GM21717 (cell line): ENCODE measurements at regions not wholly inside any gene's neighbourhood (a gene's known extent, or its start where the extent isn't known, plus 50 kb on each side); places are given as distances from the start of the nearest gene placed in this dataset.

Experiments
- ATAC-seq: cut with Tn5 transposase; IDR thresholded peaks from one replicate; pipeline ENCODE4 v1.9.1; 2021; ENCODE audit warnings: mild to moderate bottlenecking, moderate library complexity; ENCODE audit not compliant: unreplicated experiment

DNA sequence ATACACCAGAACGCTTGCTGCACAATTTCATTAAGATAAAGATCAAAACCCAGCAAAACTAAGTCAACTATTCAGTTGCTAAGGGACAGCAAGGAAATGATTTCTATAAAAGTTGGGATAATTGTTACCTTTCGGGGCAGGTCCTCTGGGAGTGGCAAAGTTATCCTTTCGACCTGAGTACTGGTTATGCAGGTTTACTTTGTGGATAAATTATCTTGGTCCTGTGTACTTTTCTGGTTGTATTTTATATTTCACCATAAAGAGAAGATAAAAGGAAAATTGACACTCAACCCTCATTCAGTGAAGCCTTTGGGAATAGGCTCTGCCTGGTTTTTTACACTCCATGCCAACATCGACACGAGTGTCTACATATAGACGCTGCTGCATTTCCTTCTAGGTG lies 146.5 kb downstream of the SYK start:
- no peak for ATAC-seq

DNA sequence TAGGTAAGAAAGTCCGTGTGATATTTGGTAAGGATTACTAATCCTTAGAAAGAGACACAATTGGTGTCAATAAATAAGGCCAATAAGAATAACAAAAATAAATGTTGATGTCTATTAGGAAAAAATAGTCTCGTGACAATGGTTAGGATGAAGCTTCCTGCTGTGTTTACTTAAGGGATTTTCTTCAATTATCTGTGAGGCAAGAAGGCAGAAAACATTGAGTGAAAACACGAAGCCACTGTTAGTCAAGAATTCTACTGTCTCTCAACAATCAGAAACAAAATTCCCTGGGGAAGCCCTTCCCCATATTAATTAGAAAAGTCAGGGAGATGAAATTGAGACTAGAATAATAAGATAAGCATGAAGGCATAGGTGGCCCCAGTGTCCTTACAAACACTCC lies 149.0 kb downstream of the SYK start:
- no peak for ATAC-seq

DNA sequence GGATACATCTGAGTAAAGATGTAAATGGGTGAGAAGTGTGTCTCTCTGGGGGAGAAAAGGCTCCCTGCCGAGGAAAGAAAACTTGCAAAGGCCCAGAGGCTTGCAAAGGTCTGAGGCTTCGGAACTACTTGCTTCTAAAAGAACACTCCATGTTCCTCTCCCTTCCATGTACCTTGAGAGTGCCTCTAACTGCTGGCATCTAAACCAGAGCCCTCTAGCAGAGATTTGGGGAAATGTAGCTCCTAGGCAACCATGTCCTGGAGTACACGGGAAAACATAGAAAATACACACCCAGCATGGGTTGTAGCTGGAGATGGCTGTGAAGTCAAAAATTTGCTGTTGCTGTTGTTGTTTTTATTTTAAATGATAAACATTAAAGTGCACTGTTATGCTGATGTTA lies 151.6 kb downstream of the SYK start:
- ATAC-seq, result no peak

DNA sequence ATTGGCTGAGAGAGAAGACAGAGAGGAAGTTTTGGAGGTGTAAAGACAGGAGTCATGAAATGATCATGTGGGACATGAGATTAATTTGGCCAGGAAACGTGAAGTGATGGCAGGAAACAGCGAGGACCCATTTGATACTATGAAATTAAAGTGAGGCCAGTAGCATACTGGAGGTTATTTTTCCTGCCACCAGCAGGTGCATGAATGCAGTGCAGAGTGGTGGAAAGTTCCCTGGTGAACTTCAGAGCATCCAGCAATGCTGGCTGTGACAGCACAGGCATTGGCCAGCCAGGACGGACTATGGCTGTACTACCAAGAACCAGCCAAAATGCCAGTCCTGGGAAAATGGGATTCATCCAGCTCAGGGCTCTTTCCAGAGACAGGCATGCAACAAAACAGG lies 152.2 kb downstream of the SYK start:
- ATAC-seq, result no peak

DNA sequence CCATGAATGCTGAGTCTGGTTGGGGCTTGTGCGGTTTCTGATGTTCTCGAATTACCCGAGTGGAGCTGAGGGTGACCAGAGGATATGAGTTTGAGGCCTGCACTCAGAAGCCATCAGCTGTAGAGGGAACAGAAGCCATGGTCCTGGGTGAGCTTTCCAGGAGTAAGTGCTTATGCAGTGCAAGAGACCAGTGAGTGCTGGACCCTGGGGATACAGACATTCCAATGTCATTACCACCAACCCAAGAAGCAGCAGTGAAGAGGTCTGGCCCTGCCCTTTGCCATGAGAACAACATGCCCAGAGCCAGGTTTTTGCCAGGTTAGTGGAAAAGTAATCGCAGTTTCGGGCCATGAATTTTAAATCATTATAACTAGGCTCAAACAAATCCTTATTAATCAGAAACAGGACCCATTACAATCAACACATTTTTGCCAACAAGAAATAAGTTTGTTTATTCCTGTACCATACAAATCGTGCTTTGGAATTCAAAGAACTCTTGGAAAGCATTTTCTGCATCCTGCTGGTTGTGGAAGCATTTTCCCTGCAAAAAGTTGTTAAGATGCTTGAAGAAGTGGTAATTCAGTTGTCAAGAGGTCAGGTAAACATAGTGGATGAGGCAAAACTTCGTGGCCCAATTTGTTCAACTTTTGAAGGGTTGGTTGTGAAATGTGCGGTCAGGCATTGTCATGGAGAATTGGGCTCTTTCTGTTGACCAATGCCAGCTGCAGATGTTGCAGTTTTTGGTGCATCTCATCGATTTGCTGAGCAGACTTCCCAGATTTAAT lies 154.6 kb downstream of the SYK start:
- ATAC-seq, result no peak

DNA sequence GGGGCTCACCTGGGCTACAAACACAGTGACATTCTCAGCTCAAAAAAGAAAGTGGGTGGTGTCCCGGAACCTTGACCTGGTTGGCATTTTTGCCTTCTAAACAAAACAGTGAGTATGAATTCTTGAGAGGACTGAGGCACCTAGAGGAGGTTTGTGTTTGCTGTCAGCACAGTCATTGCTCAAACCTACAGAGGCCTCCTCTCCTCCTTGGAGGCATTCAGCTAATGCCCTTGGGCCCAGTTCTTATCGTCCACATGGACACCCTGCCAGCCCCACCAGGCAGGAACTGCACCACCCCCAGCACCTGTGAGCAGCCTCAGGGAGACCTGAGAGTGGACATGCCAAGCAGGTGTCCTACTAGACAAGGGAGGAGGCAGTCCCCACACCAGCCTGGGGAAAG lies 156.7 kb downstream of the SYK start:
- no peak for ATAC-seq

DNA sequence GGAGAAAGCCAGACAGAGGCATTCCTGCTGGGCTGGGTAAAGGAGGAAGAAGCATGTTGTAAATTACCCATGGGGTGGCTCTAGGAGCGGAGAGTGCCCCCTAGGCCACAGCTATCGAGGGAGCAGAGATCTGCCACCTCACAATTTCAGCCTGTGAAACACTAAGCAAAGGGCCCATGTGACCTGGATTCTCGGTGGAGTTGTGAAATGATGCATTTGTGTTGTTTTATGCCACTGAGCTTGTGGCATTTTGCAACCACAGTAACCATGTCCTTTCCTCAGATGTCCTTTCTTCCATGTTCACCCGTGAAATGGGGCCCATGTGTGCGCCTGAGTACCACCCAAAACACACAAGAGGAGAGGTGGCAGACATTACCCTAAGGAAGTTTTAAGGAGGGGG lies 159.3 kb downstream of the SYK start:
- ATAC-seq, result no peak

DNA sequence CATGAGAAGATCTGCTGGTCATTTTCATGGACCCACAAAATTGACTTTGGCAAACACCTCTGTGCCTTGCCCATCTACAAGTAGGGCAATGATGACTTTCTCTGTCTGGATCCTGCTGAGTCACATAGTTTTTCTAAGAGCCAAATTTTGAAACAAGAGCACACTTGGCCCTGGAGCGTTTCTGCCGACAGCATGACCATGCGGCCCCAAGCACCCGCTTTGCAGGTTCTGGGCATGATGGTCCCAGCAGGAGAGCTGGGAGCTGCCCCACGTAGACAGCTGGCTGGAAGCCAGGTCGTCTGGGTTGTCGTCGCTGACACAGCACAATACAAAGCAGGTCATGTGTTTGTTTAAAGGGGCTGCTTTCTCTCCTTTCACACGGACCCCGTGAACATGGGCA lies 159.8 kb downstream of the SYK start:
- no peak for ATAC-seq

DNA sequence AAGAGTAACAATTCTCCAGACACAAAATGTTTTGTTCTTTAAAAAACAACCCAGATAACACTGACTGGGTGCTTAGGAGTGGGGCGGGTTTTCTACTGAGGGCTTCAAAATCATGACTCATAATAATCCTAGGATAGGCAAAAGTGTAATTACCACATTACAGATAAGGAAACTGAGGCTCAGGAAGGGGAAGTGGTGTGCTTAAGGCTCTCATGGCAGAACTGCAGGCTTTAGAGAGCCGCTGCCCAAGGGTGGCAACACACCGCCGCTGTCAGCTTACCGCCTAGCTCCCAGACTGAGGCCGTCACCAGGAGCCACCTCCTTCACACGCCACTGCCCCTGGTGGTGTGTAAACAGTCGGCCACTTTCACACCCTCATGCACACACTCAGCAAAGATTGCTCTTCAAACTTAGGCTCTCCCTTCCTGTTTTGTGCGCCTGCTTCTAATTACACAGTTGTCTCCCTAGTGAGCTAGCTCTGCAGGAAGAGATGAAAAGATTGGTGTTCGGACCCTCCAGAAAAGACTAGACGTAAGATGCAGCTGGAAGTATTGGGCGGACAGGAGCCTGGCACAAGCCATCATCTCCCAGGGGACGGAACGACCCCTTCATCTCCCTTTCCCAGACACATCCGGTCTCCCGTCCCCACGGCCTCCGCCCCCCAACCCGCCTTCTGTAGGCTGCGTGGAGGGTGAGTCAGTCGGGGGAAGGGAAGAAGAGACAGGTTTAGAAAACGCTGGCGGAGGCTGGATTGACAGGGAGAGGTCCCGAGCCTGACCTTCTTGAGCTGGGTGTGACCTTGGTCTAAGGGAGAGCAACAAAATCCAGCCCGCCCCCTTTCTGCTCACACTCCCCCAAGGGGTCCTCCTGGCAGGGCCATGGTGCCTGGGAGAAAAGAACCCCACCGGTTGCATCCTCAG lies 162.7 kb downstream of the SYK start:
- no peak for ATAC-seq

DNA sequence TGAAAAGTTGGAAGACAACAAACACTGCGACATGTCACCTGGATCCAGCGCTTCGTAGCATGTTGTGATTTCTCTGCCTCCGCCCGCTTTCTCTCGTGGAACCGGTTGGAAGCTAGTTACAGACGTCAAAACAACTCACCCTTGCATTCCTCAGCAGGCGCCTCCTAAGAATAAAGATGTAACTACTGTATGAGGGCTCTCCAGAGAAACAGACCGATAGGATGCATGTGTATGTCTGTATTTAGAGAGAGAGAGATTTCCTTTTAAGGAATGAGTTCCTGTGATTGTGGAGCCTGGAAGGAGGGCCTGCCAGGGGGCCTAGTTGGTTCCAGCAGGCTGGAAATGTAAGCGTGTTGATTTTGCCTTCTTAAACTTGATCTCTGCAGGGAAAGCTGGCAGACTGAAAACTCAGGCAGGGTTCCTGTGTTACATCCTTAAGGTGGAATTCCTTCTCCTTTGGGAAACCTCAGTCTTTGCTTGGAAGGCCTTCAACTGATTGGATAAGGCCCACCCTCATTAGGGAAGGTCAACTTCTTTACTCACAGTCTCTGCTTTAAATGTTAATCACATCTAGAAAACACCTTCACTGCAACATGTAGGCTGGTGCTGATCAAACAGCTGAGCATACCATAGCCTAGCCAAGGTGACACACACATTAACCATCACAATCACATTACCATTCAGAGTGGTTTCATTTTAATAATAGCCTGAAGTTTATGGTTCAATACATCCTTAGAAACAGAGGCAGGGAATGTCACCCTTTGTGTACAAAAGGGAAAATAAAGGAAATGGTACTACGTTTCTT lies 163.8 kb downstream of the SYK start:
- ATAC-seq, result no peak

DNA sequence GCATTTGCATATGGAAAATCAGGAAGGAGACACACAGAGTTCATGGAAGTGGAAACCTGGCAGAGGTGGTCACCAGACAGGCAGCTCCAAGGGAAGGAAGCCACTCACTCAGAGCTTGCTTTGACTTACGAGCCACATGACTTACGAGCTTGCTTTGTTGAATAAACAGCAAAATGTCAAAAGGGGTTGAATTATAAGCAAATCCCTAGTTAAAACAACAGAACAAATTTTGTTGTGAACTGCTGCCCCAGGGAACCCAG lies 164.3 kb downstream of the SYK start:
- ATAC-seq, result no peak

DNA sequence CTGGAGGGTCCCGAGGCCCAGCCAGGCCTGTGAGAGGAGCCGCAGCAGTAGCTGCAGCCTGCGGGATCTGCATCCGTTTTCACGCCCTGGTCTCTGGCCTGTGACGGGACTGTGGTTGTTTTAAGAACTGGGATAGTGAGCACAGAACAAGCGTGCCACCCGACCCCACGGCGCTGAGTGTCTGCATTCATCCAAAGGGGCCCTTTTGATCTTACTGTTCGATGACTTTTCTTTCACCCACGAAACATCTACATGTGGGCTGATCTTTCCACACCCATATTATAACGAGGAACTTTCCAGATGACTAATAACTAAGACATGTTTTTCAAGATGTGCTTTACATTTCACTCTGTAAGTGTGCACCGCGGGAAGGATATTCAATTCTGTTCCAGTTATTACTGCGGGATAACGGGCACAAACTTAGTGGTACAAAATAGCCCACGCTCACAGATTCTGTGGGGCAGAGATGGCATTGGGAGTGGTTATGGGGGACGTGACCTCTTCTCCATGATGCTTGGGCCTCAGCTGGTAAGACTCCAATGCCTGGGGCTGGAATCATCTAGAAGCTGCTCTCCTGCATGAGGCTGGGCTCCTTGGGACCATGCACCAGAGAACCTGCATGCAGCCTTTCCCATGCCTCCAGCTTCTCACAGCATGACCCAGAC lies 165.0 kb downstream of the SYK start:
- no peak for ATAC-seq

DNA sequence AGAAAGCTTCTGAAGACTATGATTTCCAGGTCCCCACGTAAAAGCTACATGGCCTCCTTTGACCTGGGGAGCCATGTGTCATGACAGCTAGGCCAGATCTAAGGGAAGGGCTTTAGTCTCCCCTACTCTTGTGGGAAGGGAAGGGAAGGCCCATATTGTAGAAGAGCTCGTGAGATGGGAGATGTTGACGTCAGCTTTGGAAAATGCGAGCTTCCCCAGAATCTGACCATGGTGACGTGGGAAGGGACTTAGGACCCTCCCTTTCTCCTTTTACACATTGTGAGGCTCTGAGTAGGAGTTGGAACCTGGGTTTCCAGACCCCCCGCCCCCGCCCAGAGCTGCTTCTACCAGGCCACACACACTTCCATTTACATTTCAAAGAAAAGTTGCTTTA lies 165.5 kb downstream of the SYK start:
- ATAC-seq, result no peak

DNA sequence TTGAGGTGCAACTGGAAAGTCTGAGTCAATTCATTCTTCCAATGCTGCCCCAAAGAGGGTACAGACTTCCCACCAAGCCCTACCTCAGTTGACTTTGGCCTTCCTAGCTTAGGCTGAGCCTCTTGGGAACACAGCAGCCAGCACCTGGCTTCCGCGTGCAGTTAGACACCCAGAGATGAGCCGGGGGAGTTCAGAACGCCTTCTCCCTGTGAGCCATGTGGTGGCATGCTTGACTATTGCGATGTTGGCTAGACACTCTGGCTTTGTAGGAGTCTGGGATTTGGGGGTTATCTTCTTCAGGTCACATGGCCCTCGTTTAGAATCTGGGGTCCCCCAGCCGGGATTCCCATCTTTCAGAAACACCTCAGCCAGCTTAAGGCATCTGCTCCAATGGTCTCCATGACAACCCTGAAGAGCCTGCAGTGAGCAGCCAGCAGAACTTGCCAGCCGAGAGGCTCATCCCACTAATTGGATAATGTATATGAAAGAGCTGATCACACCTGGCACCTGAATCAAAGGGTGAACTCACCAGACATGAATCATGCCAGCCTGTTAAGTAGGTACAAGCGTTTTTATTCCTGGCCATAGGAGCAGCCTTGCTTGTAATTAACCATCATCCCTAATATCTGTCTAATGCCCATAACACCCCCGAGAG lies 167.5 kb downstream of the SYK start:
- no peak for ATAC-seq

DNA sequence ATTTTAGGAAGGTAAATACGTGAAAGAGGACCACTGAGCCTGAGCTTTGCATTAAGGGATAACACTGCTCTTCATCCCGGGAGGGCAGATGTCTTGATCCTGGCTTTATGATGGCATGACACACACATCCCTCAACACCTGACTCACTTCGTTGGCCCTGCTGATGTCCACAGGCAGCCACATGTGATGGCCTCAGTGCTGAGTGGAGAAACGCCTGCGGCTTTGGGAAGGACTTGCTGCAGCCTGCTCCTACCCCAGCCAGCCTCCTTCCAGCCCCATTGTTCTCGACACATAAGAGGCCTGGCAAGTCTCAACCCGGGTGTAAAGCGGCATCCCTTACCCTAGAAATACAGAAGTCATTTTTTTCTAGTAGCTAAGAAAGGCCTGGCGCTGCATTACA lies 169.0 kb downstream of the SYK start:
- no peak for ATAC-seq

DNA sequence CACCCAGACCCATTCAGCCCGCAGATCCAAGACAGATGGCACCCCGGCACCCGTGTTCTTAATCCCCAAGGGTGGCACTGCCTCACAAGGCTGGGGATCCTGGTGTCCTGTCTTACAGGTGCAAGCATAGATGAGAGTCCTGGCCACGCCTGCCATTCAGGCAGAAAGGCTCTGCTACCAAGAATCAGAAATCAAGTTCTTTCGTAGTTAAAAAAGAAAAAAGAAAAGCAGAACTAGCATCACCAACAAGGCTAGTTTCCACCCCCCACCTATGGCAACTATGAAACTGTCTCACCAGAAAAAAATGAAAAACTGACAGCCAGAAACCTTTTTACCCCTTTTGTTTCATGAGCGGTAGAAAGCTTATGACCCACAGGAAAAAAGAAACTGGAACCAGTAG lies 170.4 kb downstream of the SYK start:
- peak; percentile 64 for ATAC-seq

DNA sequence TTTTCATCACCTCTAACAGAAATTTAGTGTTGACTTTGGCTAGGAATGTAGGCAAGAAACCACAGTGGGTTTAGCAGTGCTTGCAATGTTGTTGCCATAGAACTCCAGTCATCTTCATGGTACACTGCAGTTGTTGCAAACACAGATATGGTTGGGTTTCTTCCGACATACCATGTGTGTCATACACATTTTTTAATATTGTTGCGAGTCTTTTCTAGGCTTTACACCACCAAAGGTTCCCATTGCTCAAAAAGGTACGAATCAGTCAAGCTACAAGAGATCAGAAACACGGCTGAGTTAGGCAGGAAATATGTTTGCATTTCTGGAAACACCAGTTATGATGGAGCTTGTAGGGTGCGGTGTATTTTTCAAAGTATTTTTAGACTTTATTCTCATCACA lies 172.4 kb downstream of the SYK start:
- ATAC-seq, result no peak

DNA sequence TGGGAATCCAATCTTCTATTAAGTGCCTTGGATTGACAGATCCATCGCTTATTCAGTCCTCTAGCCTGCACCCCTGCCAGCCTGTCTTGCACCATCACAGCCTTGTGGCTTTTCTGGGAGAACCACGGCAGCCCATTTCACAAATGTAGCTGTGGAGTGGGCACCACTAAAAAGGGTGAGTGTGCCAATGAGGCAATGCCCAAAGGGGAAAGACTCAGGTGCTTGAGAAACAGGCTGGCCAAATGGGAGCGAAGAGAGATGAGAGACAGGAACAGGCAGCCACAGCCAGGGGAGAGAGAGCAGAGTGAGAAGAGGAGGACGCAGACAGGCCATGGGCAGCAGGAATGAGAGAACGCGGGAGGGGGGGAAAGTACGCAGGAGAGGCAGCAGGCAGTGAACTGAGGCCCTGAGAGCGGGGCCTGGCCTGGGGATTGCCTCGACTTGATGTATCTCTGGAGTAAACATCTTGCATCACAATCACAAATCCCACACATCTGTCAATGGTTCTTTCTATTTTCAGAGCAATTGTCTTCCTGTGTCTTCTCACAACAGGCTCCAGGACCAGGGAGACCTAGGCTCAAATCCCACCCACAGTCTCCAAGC lies 173.1 kb downstream of the SYK start:
- ATAC-seq, result no peak

DNA sequence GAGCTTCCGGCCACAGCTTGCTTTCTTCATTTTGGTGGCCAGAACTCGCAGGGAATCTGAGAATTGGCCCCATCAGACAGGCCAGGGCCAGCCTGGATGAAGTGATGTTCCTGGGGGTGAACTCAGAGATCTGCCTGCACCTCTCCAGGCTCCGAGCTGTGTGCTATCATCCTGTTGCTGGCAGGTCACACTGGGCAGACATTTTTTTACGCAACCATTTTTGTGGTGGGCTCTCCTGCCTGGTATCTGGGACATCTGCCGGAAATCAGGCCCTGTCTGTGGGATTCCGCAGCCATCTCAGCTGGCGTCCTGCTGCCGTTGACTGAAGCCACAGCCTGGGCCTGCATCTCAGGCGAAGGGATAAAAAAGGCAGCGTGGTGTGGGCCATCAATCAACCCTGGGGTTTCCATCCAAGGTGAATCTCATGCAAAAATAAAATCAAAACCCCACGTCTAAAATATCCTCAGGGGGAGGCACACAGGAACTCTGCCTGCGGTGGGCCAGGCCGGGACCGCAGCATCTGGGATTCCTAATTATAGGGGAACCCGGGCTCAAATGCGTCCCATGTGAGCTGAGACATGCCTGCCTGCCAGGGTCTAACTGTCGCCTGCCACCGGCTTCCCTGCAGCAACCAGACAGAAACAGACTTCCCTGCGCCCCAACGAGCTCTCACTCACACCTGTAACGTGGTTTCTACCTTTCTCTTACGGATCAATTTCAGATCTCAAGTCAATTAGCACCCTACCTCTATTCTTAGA lies 174.3 kb downstream of the SYK start:
- ATAC-seq, result no peak

DNA sequence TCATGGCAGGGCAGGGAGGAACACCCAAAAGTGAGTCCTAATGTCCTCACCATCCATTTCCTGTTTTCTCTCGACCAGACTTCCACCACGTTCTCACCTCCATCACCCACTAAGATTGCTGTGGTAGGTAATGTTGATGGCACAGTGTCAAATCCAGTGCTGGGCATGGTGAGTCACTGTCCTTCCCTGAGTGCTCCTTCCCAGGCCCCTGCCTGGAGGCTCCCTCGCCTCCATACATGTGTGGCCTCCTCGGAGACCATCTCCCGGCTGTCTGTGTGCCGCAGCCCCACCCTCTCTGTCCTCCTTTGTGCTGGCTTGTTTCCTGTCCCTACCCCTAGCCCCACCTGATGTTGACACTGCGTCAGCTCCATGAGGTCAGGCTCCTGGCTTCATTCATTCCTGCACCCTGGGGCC lies 177.5 kb downstream of the SYK start:
- ATAC-seq, result no peak
